KMS-11 (cell line): ENCODE measurements at regions not wholly inside any gene's neighbourhood (a gene's known extent, or its start where the extent isn't known, plus 50 kb on each side); places are given as distances from the start of the nearest gene placed in this dataset.

Experiments used
- H2AFZ ChIP-seq: fragments of 200-600 bp; sonication (generic); 2 replicates; pipeline ENCODE4 v1.6.1; 2016; ENCODE audit warnings: antibody characterized with exemption, mixed run types, low read depth
- H3K27ac ChIP-seq: fragments of 200-600 bp; sonication (generic); 2 replicates; pipeline ENCODE4 v1.6.1; 2016; ENCODE audit warnings: mild to moderate bottlenecking, mixed run types
- H3K27me3 ChIP-seq: fragments of 200-600 bp; sonication (generic); 2 replicates; pipeline ENCODE4 v1.6.1; 2017; ENCODE audit warnings: mild to moderate bottlenecking, low read depth, mixed run types, moderate library complexity; ENCODE audit not compliant: insufficient read depth
- H3K36me3 ChIP-seq: fragments of 200-600 bp; sonication (generic); 2 replicates; pipeline ENCODE4 v1.6.1; 2017; ENCODE audit warnings: mild to moderate bottlenecking, mixed run types; ENCODE audit not compliant: insufficient read depth
- H3K4me1 ChIP-seq: fragments of 200-600 bp; sonication (generic); 2 replicates; pipeline ENCODE4 v1.6.1; 2016; ENCODE audit warnings: mild to moderate bottlenecking, low read depth, mixed run types; ENCODE audit not compliant: poor library complexity, severe bottlenecking
- H3K4me2 ChIP-seq: fragments of 200-600 bp; sonication (generic); 2 replicates; pipeline ENCODE4 v1.7.0; 2016; ENCODE audit warnings: mild to moderate bottlenecking, mixed run types
- H3K4me3 ChIP-seq: fragments of 200-600 bp; sonication (generic); IDR thresholded peaks from 2 replicates; pipeline ENCODE4 v1.6.1; 2017; ENCODE audit warnings: low read depth, low read length, mixed read lengths; ENCODE audit not compliant: insufficient read depth
- H3K79me2 ChIP-seq: fragments of 200-600 bp; sonication (generic); 2 replicates; pipeline ENCODE4 v1.6.1; 2016; ENCODE audit warnings: low read depth, mixed run types; ENCODE audit not compliant: insufficient read depth
- H3K9ac ChIP-seq: fragments of 200-600 bp; sonication (generic); 2 replicates; pipeline ENCODE4 v1.6.1; 2016; ENCODE audit warnings: mild to moderate bottlenecking, mixed run types
- H4K20me1 ChIP-seq: fragments of 200-600 bp; sonication (generic); 2 replicates; pipeline ENCODE4 v1.6.1; 2016; ENCODE audit warnings: mild to moderate bottlenecking, mixed run types; ENCODE audit not compliant: insufficient read depth
- CTCF ChIP-seq: fragments of 200-600 bp; sonication (generic); conservative IDR thresholded peaks from 2 replicates; pipeline ENCODE4 v1.6.1; 2017; ENCODE audit warnings: low read depth, mild to moderate bottlenecking, antibody characterized with exemption, low read length, moderate library complexity, mixed read lengths

GRCh38 chr4:171612907-171613306 lies 200.3 kb upstream of the GALNTL6 start:
- no peak overlapping the region for H3K4me3 ChIP-seq
- H3K9ac ChIP-seq: no peak overlapping the region
- H2AFZ ChIP-seq: no peak overlapping the region
- H3K27me3 ChIP-seq: no peaks in the 10 kb centered on the region
- H3K36me3 ChIP-seq: no peaks in the 10 kb centered on the region
- no peak overlapping the region for H3K4me2 ChIP-seq
- no peak for TF ChIP-seq CTCF
- no peaks in the 10 kb centered on the region for H3K4me1 ChIP-seq
- no peaks in the 10 kb centered on the region for H4K20me1 ChIP-seq
- H3K27ac ChIP-seq: no peak overlapping the region
- H3K79me2 ChIP-seq: no peaks in the 10 kb centered on the region

DNA sequence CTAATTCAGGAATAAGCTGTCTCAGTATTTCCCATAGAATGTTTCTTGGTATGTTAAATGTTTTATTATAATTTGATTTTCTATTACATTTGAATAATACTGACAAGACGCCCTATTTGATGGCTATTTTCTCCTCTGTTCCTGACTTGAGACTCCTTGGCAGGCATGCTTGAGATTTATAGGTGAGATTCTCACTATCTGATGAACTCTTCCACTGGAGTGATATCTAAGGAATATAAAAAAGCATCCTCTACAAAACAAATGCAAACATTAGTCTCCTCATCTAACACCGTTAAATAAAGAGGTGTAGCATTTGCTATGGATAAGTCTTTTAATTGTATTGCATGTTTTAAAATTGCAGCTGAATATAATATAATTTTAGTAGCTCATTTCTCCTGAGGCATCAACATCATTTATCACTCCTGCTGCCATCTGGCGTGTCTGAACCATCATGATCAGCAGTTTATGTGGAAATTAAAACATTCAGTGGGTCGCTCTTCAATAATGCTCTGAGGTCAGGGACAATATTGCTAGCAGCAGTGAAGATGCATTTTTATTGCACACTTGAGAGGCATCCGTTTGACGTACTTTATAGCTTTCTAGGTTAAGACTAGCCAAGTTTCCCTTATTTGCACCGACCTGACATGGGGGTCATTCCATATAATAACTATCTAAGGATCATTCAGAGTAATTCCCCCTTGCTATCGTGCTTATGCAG lies 210.4 kb upstream of the GALNTL6 start:
- no peaks in the 10 kb centered on the region for H4K20me1 ChIP-seq
- no peaks in the 10 kb centered on the region for H3K27me3 ChIP-seq
- no peak for TF ChIP-seq CTCF
- H3K4me1 ChIP-seq: no peaks in the 10 kb centered on the region
- H3K4me2 ChIP-seq: no peak overlapping the region
- H3K36me3 ChIP-seq: no peaks in the 10 kb centered on the region
- no peak overlapping the region for H2AFZ ChIP-seq
- no peak overlapping the region for H3K27ac ChIP-seq
- no peaks in the 10 kb centered on the region for H3K79me2 ChIP-seq
- no peak overlapping the region for H3K9ac ChIP-seq
- H3K4me3 ChIP-seq: no peak overlapping the region

- Histone ChIP-seq H3K9ac (no peak overlapping the region), H3K4me1 (no peaks in the 10 kb centered on the region), H4K20me1 (no peaks in the 10 kb centered on the region), H3K4me2 (no peak overlapping the region), H3K36me3 (no peaks in the 10 kb centered on the region), H3K4me3 (no peak overlapping the region), H3K27ac (no peak overlapping the region), H3K27me3 (no peaks in the 10 kb centered on the region), H3K79me2 (no peaks in the 10 kb centered on the region), H2AFZ (no peak overlapping the region)
- TF ChIP-seq CTCF: no peak
Observed at GRCh38 chr4:171601091-171601490, 212.1 kb upstream of the GALNTL6 start.

DNA sequence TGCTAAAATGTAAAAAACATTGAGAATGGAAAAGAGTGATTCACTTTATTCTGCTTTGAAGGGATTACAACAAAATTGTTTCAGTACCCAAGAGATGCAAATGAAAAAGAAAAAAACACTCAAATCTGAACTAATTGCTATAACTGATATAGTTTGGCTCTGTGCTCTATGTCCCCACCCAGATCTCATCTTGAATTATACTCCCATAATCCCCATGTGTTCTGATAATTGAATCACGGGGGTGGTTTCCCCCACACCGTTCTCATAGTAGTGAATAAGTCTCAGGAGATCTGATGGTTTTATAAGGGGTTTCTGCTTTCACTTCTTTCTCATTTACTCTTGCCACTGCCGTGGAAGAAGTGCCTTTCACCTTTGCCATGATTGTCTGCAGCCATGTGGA lies 213.6 kb upstream of the GALNTL6 start:
- no peaks in the 10 kb centered on the region for H3K27me3 ChIP-seq
- no peak overlapping the region for H3K9ac ChIP-seq
- H4K20me1 ChIP-seq: no peaks in the 10 kb centered on the region
- H3K4me3 ChIP-seq: no peak overlapping the region
- H3K4me2 ChIP-seq: no peak overlapping the region
- H2AFZ ChIP-seq: no peak overlapping the region
- H3K79me2 ChIP-seq: no peaks in the 10 kb centered on the region
- H3K27ac ChIP-seq: no peak overlapping the region
- TF ChIP-seq CTCF: no peak
- H3K36me3 ChIP-seq: no peaks in the 10 kb centered on the region
- no peaks in the 10 kb centered on the region for H3K4me1 ChIP-seq
